HG03280 (cell line): ENCODE measurements at regions not wholly inside any gene's neighbourhood (a gene's known extent, or its start where the extent isn't known, plus 50 kb on each side); places are given as distances from the start of the nearest gene placed in this dataset.

Experiments used
- ATAC-seq: cut with Tn5 transposase; IDR thresholded peaks from one replicate; pipeline ENCODE4 v1.9.1; 2021; ENCODE audit warnings: mild to moderate bottlenecking, moderate library complexity; ENCODE audit not compliant: unreplicated experiment

- ATAC-seq = no peak
Observed at GRCh38 chr12:132426349-132427173, 63.4 kb upstream of the FBRSL1 start.

- no peak for ATAC-seq
Observed at GRCh38 chr12:132424811-132425210, 65.1 kb upstream of the FBRSL1 start.

DNA sequence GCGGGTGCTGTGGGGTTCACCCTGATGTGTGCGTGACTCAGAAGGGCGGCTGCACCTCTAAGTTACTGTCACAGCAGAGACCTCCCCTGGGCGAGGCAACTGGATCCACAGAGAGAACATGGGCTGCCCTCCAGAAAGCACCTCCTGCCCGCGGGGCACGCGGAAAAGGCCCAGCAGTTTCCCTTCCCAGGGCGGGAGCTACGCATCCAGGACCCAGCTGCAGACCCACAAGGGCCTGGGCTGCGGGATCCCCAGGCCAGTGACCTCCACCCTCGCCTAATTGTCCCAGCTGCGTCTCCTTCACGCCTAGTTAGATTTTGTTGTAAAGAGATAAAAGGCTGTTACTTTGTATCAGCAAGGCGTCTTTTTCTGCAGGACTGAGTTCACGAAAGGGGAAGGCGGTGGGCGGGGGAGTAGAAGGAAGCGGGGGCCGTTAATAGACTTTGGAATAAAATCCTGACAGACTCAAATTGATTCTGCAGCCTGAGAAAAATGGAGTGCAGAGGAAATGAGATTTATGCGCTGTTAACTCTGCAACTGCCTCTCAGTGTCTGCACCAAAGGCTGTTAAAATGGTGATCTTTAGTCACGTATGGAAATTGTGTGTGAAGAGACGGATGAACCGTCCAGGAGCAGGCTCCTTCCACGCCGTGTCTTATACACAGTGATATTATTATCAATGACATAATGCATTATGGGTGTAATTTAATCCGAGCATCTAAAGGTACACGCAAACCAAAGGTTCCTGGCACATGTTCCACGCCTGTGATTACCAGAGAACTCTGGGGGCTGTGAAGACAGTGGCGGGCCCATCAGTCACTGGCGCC is 65.9 kb upstream of the FBRSL1 start:
- no peak for ATAC-seq

GRCh38 chr12:132423251-132423819 is 66.6 kb upstream of the FBRSL1 start:
- ATAC-seq = no peak

- no peak for ATAC-seq
Observed at GRCh38 chr12:132422381-132423043, 67.4 kb upstream of the FBRSL1 start.

DNA sequence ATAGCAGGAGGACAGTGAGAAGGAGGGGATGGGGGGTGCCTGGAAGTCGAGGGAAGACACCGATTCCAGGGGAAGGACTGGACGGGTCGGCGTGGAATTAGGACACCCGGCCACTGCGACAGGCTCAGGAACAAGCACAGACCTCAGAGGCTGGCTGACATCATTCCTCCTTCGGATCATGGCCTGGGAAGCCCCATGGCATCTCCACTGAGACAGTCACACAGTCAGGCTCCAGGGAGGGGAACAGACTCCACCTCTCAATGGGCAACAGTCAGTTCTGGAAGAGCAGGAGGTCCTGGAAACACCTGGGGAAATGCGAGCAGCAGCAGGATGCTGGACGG is 67.9 kb upstream of the FBRSL1 start:
- ATAC-seq = no peak

- ATAC-seq = no peak
Observed at GRCh38 chr12:132419631-132420246, 70.2 kb upstream of the FBRSL1 start.

GRCh38 chr12:132418393-132418925 is 71.5 kb upstream of the FBRSL1 start:
- ATAC-seq = no peak

DNA sequence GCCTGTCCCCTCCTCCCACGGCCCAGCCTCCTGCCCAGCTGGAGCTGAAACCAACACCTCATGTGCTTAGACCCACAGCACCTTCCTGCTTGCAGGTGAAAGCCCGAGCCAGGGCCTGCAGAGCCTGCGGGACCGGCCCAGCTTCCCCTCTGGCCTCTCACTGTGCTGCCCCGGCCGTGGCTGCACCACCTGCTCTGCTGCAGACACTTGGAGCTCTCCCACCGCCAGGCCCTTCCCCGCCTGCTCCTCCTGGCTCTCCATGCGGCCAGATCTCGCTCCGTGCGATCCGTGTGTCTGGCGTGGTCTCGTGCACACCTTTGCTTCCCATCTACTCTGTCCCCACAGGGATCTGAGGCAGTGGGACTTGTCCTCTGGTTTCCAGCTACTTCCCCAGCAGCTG is 72.2 kb upstream of the FBRSL1 start:
- no peak for ATAC-seq

- no peak for ATAC-seq
Observed at GRCh38 chr12:132416827-132417226, 73.1 kb upstream of the FBRSL1 start.

- no peak for ATAC-seq
Observed at GRCh38 chr12:132416121-132416673, 73.8 kb upstream of the FBRSL1 start.

GRCh38 chr12:132415327-132416120 is 74.4 kb upstream of the FBRSL1 start:
- peak; percentile 24 for ATAC-seq

GRCh38 chr12:132414634-132415326 is 75.2 kb upstream of the FBRSL1 start:
- peak; percentile 84 for ATAC-seq

GRCh38 chr12:132413931-132414588 is 75.9 kb upstream of the FBRSL1 start:
- ATAC-seq = no peak

DNA sequence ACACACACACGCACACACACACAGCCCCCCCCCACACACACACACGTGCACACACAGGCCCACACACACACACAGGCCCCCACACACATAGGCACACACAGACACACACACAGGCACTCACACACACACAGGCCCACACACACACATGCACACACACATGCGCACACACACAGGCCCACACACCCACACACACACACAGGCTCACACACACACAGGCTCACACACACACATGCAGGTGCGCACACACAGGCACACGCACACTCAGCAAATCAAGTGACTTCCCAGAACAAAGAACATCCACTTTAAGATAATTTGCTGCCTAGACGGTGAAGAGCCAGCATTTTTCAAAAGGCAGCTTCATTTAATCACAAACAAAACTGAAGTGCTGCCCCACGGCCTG is 78.5 kb upstream of the FBRSL1 start:
- no peak for ATAC-seq

GRCh38 chr12:132410849-132411248 is 79.1 kb upstream of the FBRSL1 start:
- no peak for ATAC-seq

- ATAC-seq = no peak
Observed at GRCh38 chr12:132410296-132410625, 79.7 kb upstream of the FBRSL1 start.

DNA sequence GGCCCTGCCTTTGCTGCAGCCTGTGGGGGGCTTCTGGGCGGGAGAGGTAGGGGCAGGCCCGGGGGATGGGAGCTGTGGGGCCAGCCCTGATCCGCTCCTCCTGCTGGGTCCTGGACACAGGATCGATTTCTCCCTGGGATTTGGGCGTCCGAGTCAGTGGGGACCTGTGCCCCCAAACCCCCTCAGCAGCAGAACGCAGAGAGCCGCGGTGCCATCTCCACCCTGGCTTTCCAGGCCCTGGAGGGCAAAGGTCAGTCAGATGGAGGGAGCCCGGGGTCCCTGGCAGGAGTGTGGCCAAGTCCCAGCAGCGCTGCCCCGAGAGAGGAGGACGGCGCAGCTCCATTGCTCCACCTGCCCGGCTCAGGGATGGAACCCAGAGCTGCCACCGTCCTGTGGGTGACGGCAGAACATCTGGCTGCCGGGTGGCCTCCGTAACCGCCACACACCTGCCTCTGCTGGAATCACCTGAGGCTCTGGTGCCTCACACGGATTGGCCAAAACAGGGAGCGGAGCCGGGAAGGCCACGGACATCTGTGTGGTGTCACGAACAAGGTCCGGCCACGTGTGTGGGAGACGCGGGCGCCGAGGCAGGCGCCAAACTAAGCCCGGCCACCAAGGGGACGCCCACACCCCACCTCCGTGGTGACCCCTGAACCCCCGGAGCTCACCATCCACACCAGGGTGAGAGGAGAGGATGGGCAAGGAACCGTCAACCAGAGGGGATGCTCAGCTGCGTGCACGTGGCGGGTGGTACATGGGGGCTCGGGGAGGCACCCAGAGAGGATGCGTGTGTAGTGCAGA is 80.3 kb upstream of the FBRSL1 start:
- ATAC-seq = no peak
